HL-60 (cell line): ENCODE measurements at regions not wholly inside any gene's neighbourhood (a gene's known extent, or its start where the extent isn't known, plus 50 kb on each side); places are given as distances from the start of the nearest gene placed in this dataset.

Experiments used
- DNase-seq, 2 experiments: peaks; one replicate each; pipeline ENCODE4 v3.0.0-alpha.2; 2010 to 2020; ENCODE audit warnings: low read depth in 1 of 2, low spot score in 1 of 2
- H3K27ac ChIP-seq: fragments of 250-450 bp; sonication (Bioruptor Pico); replicated peaks from 2 replicates; pipeline ENCODE4 v1.5.1; 2020; ENCODE audit warnings: mild to moderate bottlenecking, moderate library complexity
- H3K27me3 ChIP-seq: fragments of 250-450 bp; sonication (Bioruptor Pico); 2 replicates; pipeline ENCODE4 v1.5.1; 2021; ENCODE audit warnings: mild to moderate bottlenecking, moderate library complexity; ENCODE audit not compliant: insufficient read depth, poor library complexity, severe bottlenecking
- H3K4me3 ChIP-seq: replicated peaks from 2 replicates; pipeline ENCODE4 v1.5.1; 2011; ENCODE audit warnings: mild to moderate bottlenecking, control low read depth, low read length; ENCODE audit not compliant: insufficient read depth
- CTCF ChIP-seq: IDR thresholded peaks from one replicate; pipeline ENCODE4 v1.5.1; 2011; ENCODE audit warnings: low read length, control low read depth, inconsistent platforms; ENCODE audit not compliant: insufficient read depth
- GABPA ChIP-seq: IDR thresholded peaks from 2 replicates; pipeline ENCODE4 v1.6.1; 2012; ENCODE audit warnings: low read depth
- POLR2AphosphoS5 ChIP-seq: IDR thresholded peaks from 2 replicates; pipeline ENCODE4 v1.6.1; 2012; ENCODE audit warnings: low read depth
- SPI1 ChIP-seq: IDR thresholded peaks from 2 replicates; pipeline ENCODE4 v1.6.1; 2012; ENCODE audit warnings: low read depth, mild to moderate bottlenecking, borderline replicate concordance
- TF ChIP-seq, protein P1 (sequence below): IDR thresholded peaks from 2 replicates; pipeline ENCODE4 v1.6.1; 2012; ENCODE audit warnings: low read depth; ENCODE audit not compliant: insufficient replicate concordance

- TF ChIP-seq SPI1: no peak
- TF ChIP-seq, protein P1, sequence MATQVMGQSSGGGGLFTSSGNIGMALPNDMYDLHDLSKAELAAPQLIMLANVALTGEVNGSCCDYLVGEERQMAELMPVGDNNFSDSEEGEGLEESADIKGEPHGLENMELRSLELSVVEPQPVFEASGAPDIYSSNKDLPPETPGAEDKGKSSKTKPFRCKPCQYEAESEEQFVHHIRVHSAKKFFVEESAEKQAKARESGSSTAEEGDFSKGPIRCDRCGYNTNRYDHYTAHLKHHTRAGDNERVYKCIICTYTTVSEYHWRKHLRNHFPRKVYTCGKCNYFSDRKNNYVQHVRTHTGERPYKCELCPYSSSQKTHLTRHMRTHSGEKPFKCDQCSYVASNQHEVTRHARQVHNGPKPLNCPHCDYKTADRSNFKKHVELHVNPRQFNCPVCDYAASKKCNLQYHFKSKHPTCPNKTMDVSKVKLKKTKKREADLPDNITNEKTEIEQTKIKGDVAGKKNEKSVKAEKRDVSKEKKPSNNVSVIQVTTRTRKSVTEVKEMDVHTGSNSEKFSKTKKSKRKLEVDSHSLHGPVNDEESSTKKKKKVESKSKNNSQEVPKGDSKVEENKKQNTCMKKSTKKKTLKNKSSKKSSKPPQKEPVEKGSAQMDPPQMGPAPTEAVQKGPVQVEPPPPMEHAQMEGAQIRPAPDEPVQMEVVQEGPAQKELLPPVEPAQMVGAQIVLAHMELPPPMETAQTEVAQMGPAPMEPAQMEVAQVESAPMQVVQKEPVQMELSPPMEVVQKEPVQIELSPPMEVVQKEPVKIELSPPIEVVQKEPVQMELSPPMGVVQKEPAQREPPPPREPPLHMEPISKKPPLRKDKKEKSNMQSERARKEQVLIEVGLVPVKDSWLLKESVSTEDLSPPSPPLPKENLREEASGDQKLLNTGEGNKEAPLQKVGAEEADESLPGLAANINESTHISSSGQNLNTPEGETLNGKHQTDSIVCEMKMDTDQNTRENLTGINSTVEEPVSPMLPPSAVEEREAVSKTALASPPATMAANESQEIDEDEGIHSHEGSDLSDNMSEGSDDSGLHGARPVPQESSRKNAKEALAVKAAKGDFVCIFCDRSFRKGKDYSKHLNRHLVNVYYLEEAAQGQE: no peak
- no peak overlapping the region for H3K4me3 ChIP-seq
- no peaks in the 10 kb centered on the region for H3K27me3 ChIP-seq
- H3K27ac ChIP-seq: no peak overlapping the region
- DNase-seq: no peak
These were observed 802.3 kb downstream of the LIG4 start for GRCh38 chr13:107413005-107413404.

- H3K4me3 ChIP-seq: no peak overlapping the region
- H3K27me3 ChIP-seq: no peaks in the 10 kb centered on the region
- H3K27ac ChIP-seq: no peak overlapping the region
- TF ChIP-seq CTCF: no peak
- TF ChIP-seq POLR2AphosphoS5: no peak
- TF ChIP-seq SPI1: no peak
- TF ChIP-seq, protein P1: no peak
- no peak for TF ChIP-seq GABPA
- DNase-seq: no peak
These were observed 808.3 kb downstream of the LIG4 start for GRCh38 chr13:107407074-107407473.

DNA sequence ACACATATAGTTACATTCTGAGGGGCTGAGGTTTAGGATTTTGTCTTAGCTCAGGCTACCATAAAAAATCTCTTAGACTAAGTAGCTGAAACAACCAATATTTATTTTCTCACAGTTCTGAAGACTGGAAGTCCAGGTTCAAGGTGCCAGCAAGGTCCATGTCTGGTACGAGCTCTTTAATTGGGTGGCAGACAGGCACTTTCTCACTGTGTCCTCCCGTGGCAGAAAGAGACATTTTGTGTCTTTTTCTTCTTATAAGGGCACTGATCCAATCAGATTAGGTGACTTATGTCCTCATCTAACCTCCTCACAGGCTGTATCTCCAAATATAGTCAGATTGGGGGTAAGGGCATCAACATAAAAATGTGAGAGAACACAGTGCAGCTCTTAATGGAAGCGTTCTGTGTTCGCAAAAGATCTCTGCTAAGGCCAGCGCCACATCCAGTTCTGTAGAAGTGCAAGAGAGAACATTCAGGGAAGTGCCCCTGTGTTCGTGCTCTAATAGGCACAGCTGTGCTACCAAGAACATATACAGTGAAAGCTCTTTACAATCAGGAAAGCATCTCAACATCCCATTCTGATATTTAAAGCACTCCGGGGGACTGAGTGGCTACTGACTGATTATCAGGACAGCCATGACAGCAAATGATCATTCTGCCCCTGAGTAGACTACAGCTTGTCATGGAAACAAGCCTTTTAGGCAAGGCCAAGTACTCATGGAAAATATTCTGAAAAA, 819.2 kb downstream of the LIG4 start:
- Histone ChIP-seq H3K27ac (no peak overlapping the region), H3K4me3 (no peak overlapping the region), H3K27me3 (peaks cover 5% of the 10 kb centered on the region)
- DNase-seq: no peak
- TF ChIP-seq SPI1: no peak
- no peak for TF ChIP-seq CTCF
- no peak for TF ChIP-seq GABPA
- TF ChIP-seq, protein P1: no peak
- no peak for TF ChIP-seq POLR2AphosphoS5
